Activated CD4-positive, CD25-positive, alpha-beta regulatory T cell (primary cell): ENCODE measurements at regions not wholly inside any gene's neighbourhood (a gene's known extent, or its start where the extent isn't known, plus 50 kb on each side); places are given as distances from the start of the nearest gene placed in this dataset.

Experiments
- DNase-seq, 4 experiments: peaks; one replicate each; lab custom pipeline; 2025; lab: John Stamatoyannopoulos, UW

DNA sequence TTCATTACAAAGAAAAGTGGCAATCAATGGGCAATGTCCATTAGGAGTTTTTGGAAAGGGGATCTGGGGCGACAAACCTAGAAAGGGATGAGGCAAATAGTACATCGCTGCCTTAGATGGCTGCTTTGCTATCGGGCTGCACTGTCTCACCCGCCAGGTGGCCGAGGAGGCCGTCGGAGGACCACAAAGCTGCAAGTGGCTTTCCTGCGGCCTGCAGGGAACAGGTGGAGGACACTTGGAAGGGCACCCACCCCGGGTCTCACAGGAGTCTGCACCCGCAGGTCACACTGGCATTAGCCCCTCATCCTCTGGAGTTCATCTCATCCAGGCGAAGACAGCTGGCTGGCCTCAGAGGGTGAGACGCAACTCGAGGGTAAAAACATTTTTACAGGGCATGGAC lies 1392.5 kb downstream of the AACS start:
- DNase-seq, result no peak

DNA sequence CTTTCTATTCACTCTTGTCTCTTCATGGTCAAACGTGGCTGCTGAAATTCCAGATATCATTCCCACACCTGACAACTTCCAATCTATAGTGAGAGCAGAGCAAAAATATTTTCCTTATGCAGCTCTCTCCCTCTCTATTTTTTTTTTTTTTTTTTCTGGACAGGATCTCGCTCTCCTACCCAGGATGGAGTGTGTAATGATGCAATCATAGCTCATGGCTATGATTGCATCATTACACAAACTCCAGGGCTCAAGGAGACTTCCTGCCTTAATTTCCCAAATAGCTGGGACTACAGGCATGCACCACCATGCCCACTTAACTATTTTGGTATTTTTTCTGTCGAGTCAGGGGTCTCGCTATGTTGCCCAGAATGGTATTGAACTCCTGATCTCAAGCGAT lies 1398.9 kb downstream of the AACS start:
- DNase-seq, result no peak

DNA sequence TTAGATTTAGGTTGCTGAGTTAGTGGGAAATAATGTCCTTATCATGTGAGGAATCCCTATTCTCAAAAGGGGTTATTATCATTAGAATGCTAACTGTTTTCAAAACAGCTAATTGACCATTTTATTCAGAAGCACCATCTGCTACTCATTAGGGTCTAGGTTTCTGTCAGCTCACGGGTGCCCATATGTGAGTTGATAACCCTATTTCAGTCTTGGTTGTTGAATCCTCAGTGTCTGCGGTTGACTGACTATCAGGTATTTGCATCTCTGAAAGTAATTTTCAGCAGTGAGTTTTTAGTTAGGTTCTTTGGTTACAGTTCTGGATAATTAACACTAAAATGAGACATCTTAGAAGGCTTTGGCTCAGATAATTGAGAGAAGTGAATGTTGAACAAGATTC lies 1404.0 kb downstream of the AACS start:
- no peak for DNase-seq

DNA sequence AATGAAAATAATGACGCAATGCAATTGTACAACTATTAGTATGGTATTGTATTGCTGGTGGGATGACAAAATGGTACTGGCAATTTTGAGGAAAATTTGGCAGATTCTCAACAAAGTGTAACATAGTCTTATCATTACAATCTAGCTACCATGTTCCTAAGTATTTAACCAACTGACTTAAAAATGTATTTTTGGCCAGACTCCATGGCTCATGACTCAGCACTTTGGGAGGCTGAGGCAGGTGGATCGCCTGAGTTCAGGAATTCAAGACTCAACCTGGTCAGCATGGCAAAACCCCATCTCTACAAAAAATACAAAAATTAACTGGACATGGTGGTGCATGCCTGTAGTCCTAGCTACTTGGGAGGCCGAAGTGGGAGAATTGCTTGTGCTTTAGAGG lies 1409.5 kb downstream of the AACS start:
- no peak for DNase-seq

- no peak for DNase-seq
Measured at GRCh38 chr12:126480451-126480850, 1415.2 kb downstream of the AACS start.

DNA sequence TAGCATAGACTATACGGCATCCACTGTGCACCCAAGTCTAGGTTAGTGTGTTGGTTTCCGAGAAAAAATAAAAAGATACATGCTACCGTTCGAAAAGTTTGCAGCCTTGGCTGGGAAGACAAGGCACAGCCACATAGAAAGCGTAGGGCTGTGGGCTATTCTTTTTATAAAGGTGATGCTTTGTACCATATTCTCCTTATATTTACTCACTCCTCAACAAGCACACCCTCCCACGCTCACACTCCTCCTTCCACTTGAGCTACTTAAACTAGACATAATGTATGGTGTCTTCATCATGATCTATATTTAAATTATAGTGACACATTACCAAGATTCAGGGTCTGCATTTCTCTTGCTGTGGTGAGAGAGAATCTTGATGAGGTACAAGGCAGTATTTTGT lies 1416.5 kb downstream of the AACS start:
- no peak for DNase-seq

GRCh38 chr12:126482238-126482889 lies 1417.1 kb downstream of the AACS start:
- no peak for DNase-seq

- DNase-seq, result no peak
Measured at GRCh38 chr12:126483145-126484068, 1418.2 kb downstream of the AACS start.

DNA sequence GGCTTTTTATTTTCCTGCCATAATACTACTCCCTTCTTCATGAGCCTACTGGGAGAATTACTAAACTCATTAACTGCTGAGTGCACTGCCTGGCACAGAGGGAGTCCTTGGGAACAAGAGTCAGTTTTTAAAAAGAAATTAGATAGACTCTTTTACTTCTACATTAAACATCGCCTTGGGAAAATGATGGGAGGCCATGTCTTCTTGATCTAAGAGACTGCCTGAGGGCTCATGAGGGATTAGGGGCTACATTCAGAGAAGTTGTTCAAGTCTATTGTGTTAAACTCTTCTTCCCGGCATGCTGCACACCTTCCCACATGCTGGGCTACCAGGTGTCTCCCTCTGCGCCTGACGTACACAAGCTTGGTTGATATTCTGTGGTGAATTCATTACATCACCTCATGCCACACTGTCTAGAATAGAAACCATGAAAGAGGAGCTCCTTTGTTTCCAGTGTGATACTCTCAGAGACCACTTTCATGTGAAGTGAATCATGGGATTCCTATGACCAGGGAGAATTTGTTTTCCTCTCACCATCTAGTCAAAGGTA lies 1422.3 kb downstream of the AACS start:
- no peak for DNase-seq

DNA sequence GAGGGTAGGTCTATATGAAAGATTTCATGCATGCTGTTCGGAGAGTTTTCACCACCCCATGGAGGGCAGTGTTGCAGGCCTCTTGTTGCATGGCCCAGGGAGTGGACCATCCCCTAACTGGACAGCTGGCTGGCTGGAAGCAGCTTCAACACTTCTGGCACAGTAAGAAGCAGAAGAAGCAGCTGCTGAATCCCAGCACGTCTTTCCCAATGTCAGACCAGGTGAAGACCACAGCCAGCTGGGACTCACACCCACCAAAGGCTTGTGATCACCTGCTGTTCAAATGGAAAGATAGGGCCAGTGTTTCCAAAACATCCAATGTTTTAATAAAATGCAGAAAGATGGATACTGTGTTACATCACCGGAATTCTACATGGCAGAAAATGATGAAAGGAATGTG lies 1423.6 kb downstream of the AACS start:
- DNase-seq, result no peak

- no peak for DNase-seq
Measured at GRCh38 chr12:126492181-126492580, 1426.9 kb downstream of the AACS start.

DNA sequence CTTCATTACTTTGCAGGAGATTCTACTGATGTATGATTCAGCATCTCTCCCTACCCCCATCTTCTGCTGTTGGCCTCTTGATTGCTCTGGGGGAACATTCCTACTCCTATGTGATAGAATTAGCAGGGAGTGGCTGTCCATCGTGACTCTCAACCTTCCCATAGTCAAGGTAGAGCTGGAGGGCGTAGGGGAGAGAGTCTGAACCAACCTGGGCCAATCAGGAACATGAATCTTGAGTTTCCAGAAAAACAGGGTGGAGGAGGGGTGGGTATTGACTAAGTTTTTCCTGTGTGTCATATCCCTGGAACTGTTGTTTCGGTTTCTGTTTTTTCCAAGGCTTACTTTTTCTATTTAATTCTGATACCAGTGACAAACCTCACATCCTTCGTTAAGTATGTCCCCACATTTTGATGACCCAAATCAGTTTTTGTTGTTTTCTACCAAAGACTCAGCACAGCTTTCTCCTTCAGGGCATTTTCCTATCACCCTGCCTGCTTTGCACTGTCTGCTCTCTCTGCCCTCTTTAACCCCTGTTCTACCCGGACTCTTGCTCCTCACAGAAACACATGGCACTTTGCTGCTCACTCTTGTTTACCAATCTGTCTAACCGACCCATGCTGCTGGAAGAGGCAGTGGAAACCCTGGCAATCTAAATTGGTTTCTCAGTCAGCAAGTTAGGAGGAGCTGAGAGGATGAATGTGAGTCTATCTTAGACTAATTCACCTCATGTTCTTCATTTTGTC lies 1428.3 kb downstream of the AACS start:
- DNase-seq, result no peak

GRCh38 chr12:126496201-126496600 lies 1431.0 kb downstream of the AACS start:
- no peak for DNase-seq

DNA sequence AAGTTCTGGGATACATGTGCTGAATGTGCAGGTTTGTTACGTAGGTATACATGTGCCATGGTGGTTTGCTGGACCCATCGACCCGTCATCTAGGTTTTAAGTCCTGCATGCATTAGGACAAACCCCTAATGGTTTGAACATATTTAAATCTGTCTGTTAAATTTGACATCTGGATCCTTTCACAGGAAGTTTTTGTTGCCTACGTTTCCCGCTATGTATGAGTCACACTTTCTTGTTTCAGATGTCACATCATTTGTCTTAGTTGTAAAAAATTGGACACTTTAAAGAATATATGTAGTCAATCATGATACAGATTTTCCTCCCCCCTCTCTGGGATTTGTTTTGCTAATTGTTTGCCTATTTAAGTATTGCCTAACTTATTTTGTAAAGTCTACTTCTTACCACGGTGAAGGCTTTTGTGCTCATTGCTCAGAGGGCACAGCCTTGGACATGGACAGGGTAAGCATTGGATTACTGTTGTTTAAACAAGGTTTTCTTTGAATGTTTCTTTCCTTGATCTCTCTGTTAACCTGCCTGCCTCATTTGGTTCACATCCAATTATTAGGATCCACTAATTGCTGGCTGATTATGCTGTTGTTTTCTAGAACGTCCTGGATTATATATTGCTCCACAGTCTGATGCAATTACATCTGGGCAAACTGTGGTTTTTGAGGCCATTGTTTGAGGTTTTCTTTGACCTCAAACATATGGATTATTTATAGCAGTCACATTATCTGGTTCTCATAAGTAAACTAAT lies 1441.4 kb downstream of the AACS start:
- no peak for DNase-seq

DNA sequence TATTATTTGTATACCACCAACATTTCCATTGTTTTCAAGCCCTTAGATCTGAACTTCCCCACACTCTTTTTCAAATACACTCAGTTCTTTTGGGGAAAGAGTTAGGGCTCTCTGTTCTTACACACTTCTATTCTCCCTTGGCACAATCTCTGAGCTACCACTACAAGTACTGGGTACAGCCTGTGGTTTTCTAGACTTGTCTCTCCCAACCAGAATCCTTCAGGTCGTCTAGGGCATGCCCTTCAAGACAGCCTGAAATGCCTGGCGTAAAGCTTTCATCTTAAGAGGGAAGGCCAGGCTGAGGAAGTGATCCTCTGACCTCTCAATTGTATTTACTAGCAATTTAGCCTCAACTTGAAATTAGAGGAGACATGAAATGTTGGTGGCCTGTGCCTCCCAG lies 1442.0 kb downstream of the AACS start:
- DNase-seq, result no peak

GRCh38 chr12:126509572-126509971 lies 1444.3 kb downstream of the AACS start:
- DNase-seq, result no peak

- no peak for DNase-seq
Measured at GRCh38 chr12:126510630-126511029, 1445.4 kb downstream of the AACS start.

GRCh38 chr12:126512916-126513913 lies 1448.0 kb downstream of the AACS start:
- no peak for DNase-seq

DNA sequence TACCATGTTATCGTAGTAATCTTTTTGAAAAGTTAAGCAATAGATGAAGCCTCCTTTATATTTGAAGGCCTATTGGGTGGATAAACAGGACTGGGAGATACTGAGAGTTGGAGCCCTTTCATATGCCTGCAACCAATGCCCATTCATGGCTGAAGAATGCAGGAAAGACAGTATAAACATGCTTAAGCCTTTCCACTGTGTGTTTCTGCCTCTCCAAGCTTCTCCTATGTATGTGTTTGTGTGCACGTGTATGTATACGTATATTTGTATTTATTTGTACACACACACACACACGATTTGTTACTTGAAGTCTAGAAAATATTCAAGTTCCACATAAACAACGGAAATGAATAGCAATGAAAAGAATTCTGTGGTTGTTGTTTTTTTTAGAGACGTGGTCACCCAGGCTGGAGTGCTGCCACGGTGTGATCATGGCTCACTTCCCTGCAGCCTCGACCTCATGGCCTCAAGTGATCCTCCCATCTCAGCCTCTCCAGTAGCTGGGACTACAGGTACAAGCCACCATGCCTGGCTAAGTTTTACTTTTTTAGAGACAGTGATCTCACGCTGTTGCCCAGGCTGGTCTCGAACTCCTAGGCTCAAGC lies 1453.5 kb downstream of the AACS start:
- no peak for DNase-seq

GRCh38 chr12:126519833-126520232 lies 1454.6 kb downstream of the AACS start:
- no peak for DNase-seq
